DND-41 (cell line): ENCODE measurements at regions not wholly inside any gene's neighbourhood (a gene's known extent, or its start where the extent isn't known, plus 50 kb on each side); places are given as distances from the start of the nearest gene placed in this dataset.

Experiments
- EZH2 ChIP-seq: IDR thresholded peaks from 3 replicates; pipeline ENCODE4 v1.6.1; 2012; ENCODE audit warnings: borderline replicate concordance, low read depth, mild to moderate bottlenecking, moderate library complexity, low read length, inconsistent platforms; ENCODE audit not compliant: severe bottlenecking
- TF ChIP-seq, protein P1 (sequence below): IDR thresholded peaks from 2 replicates; pipeline ENCODE4 v1.5.1; 2012; ENCODE audit warnings: borderline replicate concordance, low read length, moderate library complexity, mild to moderate bottlenecking; ENCODE audit not compliant: poor library complexity, severe bottlenecking; ENCODE audit errors: extremely low read depth

DNA sequence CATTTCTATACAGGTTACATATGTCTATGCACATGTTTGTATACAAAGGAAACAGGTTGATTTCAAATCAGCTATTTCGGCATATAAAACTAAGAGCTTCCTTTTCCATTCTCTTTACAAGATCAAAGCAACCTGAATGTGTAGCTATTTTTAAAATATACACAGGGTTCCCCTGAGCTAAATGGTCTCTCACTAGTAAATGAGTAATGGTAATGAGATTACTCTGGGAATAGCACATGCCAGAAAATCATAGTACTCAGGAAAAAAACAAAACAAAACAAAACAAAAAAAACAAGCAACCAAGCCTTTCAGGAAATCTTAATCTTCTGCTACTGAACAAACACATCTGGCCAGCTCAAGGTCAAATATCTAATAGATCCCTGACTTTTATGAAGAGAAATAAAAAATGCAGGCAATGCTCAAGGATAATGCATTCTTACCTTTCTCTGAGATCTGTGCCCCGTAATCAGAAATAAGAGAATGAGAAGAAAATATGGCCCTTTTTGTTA is 156.6 kb upstream of the POU2AF2 start:
- TF ChIP-seq, protein P1, sequence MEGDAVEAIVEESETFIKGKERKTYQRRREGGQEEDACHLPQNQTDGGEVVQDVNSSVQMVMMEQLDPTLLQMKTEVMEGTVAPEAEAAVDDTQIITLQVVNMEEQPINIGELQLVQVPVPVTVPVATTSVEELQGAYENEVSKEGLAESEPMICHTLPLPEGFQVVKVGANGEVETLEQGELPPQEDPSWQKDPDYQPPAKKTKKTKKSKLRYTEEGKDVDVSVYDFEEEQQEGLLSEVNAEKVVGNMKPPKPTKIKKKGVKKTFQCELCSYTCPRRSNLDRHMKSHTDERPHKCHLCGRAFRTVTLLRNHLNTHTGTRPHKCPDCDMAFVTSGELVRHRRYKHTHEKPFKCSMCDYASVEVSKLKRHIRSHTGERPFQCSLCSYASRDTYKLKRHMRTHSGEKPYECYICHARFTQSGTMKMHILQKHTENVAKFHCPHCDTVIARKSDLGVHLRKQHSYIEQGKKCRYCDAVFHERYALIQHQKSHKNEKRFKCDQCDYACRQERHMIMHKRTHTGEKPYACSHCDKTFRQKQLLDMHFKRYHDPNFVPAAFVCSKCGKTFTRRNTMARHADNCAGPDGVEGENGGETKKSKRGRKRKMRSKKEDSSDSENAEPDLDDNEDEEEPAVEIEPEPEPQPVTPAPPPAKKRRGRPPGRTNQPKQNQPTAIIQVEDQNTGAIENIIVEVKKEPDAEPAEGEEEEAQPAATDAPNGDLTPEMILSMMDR = no peak
- no peak for TF ChIP-seq EZH2
